ENCODE measurements at regions not wholly inside any gene's neighbourhood (a gene's known extent, or its start where the extent isn't known, plus 50 kb on each side); places are given as distances from the start of the nearest gene placed in this dataset.
"Not testable (repeated sequence)": the region's sequence is repeated elsewhere in the genome, so short reads cannot be mapped to it uniquely, and the experiment has no call there.

GRCh38 chr2:153420394-153420793 lies 58.2 kb downstream of the RPRM start:
- no peak for DNase-seq (ENCODE audit: low read depth)

- no peak for DNase-seq (ENCODE audit: low read depth)
These were observed 61.5 kb downstream of the RPRM start for GRCh38 chr2:153417077-153417476.

- DNase-seq (ENCODE audit: low read depth), result peak; percentile 1
These were observed 62.5 kb downstream of the RPRM start for GRCh38 chr2:153416071-153416470.

- DNase-seq (ENCODE audit: low read depth), result peak; percentile 4
These were observed 69.7 kb downstream of the RPRM start for GRCh38 chr2:153408710-153409385.

GRCh38 chr2:153405196-153405595 lies 73.4 kb downstream of the RPRM start:
- no peak for DNase-seq (ENCODE audit: low read depth)

- no peak for DNase-seq (ENCODE audit: low read depth)
These were observed 73.8 kb downstream of the RPRM start for GRCh38 chr2:153404792-153405191.

GRCh38 chr2:153403940-153404339 lies 74.6 kb downstream of the RPRM start:
- DNase-seq (ENCODE audit: low read depth), result no peak

- not testable (repeated sequence) for DNase-seq (ENCODE audit: low read depth)
These were observed 75.2 kb downstream of the RPRM start for GRCh38 chr2:153403352-153403751.

GRCh38 chr2:153394686-153395085 lies 83.9 kb downstream of the RPRM start:
- DNase-seq (ENCODE audit: low read depth), result no peak

GRCh38 chr2:153394247-153394646 lies 84.3 kb downstream of the RPRM start:
- no peak for DNase-seq (ENCODE audit: low read depth)

- DNase-seq (ENCODE audit: low read depth), result no peak
These were observed 85.0 kb downstream of the RPRM start for GRCh38 chr2:153393518-153393917.

- DNase-seq (ENCODE audit: low read depth), result no peak
These were observed 87.4 kb downstream of the RPRM start for GRCh38 chr2:153391131-153391530.

GRCh38 chr2:153388246-153388645 lies 90.3 kb downstream of the RPRM start:
- DNase-seq (ENCODE audit: low read depth), result peak; percentile 35

- DNase-seq (ENCODE audit: low read depth), result no peak
These were observed 91.4 kb downstream of the RPRM start for GRCh38 chr2:153387203-153387602.

GRCh38 chr2:153386481-153386897 lies 92.1 kb downstream of the RPRM start:
- DNase-seq (ENCODE audit: low read depth), result peak; percentile 65

- no peak for DNase-seq (ENCODE audit: low read depth)
These were observed 104.9 kb downstream of the RPRM start for GRCh38 chr2:153373510-153374279.

GRCh38 chr2:153360239-153360638 lies 118.3 kb downstream of the RPRM start:
- DNase-seq (ENCODE audit: low read depth), result no peak

GRCh38 chr2:153354377-153354776 lies 124.2 kb downstream of the RPRM start:
- DNase-seq (ENCODE audit: low read depth), result peak; percentile 40

- DNase-seq (ENCODE audit: low read depth), result no peak
These were observed 129.0 kb downstream of the RPRM start for GRCh38 chr2:153349603-153350002.

- DNase-seq (ENCODE audit: low read depth), result no peak
These were observed 130.6 kb downstream of the RPRM start for GRCh38 chr2:153347818-153348495.

- DNase-seq (ENCODE audit: low read depth), result no peak
These were observed 157.7 kb downstream of the RPRM start for GRCh38 chr2:153320879-153321278.

GRCh38 chr2:153311432-153311831 lies 167.1 kb downstream of the RPRM start:
- DNase-seq (ENCODE audit: low read depth), result no peak

- DNase-seq (ENCODE audit: low read depth), result no peak
These were observed 170.1 kb downstream of the RPRM start for GRCh38 chr2:153308466-153308865.
